ENCODE measurements at regions not wholly inside any gene's neighbourhood (a gene's known extent, or its start where the extent isn't known, plus 50 kb on each side); places are given as distances from the start of the nearest gene placed in this dataset.

GRCh38 chr2:172228177-172228808 is 125.6 kb upstream of the DLX2 start:
- BruUV-seq (replicated peaks) = no TSS peak
- ChIA-PET CTCF (no interaction called here), POLR2A (ENCODE audit: low non-redundant PET) (no interaction called here)
- Histone ChIP-seq H3K36me3 (ENCODE audit: insufficient read depth, low read length, poor library complexity, severe bottlenecking) (no peaks in the 10 kb centered on the region), H3K27ac (ENCODE audit: low read depth, low read length, poor library complexity, severe bottlenecking) (no peak overlapping the region), H3K4me3 (ENCODE audit: low read depth, low read length, poor library complexity, severe bottlenecking) (no peak overlapping the region), H3K4me1 (ENCODE audit: insufficient read depth, low read length, poor library complexity, severe bottlenecking) (no peaks in the 10 kb centered on the region), H3K9me3 (ENCODE audit: low read depth, low read length, poor library complexity, severe bottlenecking) (no peaks in the 10 kb centered on the region), H3K27me3 (replicated peaks; ENCODE audit: insufficient read depth, low read depth, low read length, poor library complexity) (no peaks in the 10 kb centered on the region)
- TF ChIP-seq EZH2 (IDR thresholded peaks at IDR 0.05; ENCODE audit: borderline replicate concordance, low read depth, low read length, poor library complexity, severe bottlenecking) (no peak), CTCF (conservative IDR thresholded peaks at IDR 0.05; ENCODE audit: low read depth, low read length) (no peak)
- intact Hi-C loops (cut with micrococcal nuclease; ENCODE audit: unreplicated experiment) = no loop called here
- no peak for DNase-seq (ENCODE audit: low spot score)

- no peaks in the 10 kb centered on the region for H3K36me3 ChIP-seq (ENCODE audit: insufficient read depth, low read length, poor library complexity, severe bottlenecking)
- no peaks in the 10 kb centered on the region for H3K9me3 ChIP-seq (ENCODE audit: low read depth, low read length, poor library complexity, severe bottlenecking)
- H3K4me1 ChIP-seq (ENCODE audit: insufficient read depth, low read length, poor library complexity, severe bottlenecking) = no peaks in the 10 kb centered on the region
- intact Hi-C loops (cut with micrococcal nuclease; ENCODE audit: unreplicated experiment) = no loop called here
- no TSS peak for BruUV-seq (replicated peaks)
- H3K27me3 ChIP-seq (replicated peaks; ENCODE audit: insufficient read depth, low read depth, low read length, poor library complexity) = peaks cover 4% of the 10 kb centered on the region
- no peak overlapping the region for H3K4me3 ChIP-seq (ENCODE audit: low read depth, low read length, poor library complexity, severe bottlenecking)
- CTCF ChIA-PET = no interaction called here
- no peak for DNase-seq (ENCODE audit: low spot score)
- H3K27ac ChIP-seq (ENCODE audit: low read depth, low read length, poor library complexity, severe bottlenecking) = no peak overlapping the region
- POLR2A ChIA-PET (ENCODE audit: low non-redundant PET) = no interaction called here
- no peak for TF ChIP-seq EZH2 (IDR thresholded peaks at IDR 0.05; ENCODE audit: borderline replicate concordance, low read depth, low read length, poor library complexity, severe bottlenecking)
- TF ChIP-seq CTCF (conservative IDR thresholded peaks at IDR 0.05; ENCODE audit: low read depth, low read length) = no peak
Observed at GRCh38 chr2:172229125-172229524, 126.4 kb upstream of the DLX2 start.

GRCh38 chr2:172230332-172230888 is 127.7 kb upstream of the DLX2 start:
- H3K27me3 ChIP-seq (replicated peaks; ENCODE audit: insufficient read depth, low read depth, low read length, poor library complexity) = peaks cover 17% of the 10 kb centered on the region
- intact Hi-C loops (cut with micrococcal nuclease; ENCODE audit: unreplicated experiment) = no loop called here
- no peaks in the 10 kb centered on the region for H3K9me3 ChIP-seq (ENCODE audit: low read depth, low read length, poor library complexity, severe bottlenecking)
- POLR2A ChIA-PET (ENCODE audit: low non-redundant PET) = no interaction called here
- no TSS peak for BruUV-seq (replicated peaks)
- no peak for DNase-seq (ENCODE audit: low spot score)
- no peaks in the 10 kb centered on the region for H3K36me3 ChIP-seq (ENCODE audit: insufficient read depth, low read length, poor library complexity, severe bottlenecking)
- no peak overlapping the region for H3K27ac ChIP-seq (ENCODE audit: low read depth, low read length, poor library complexity, severe bottlenecking)
- no peaks in the 10 kb centered on the region for H3K4me1 ChIP-seq (ENCODE audit: insufficient read depth, low read length, poor library complexity, severe bottlenecking)
- H3K4me3 ChIP-seq (ENCODE audit: low read depth, low read length, poor library complexity, severe bottlenecking) = no peak overlapping the region
- CTCF ChIA-PET = no interaction called here
- TF ChIP-seq CTCF (conservative IDR thresholded peaks at IDR 0.05; ENCODE audit: low read depth, low read length) (no peak), EZH2 (IDR thresholded peaks at IDR 0.05; ENCODE audit: borderline replicate concordance, low read depth, low read length, poor library complexity, severe bottlenecking) (no peak)
